IPS DF 19.7 (cell line): ENCODE measurements at regions not wholly inside any gene's neighbourhood (a gene's known extent, or its start where the extent isn't known, plus 50 kb on each side); places are given as distances from the start of the nearest gene placed in this dataset.
"Not testable (repeated sequence)": the region's sequence is repeated elsewhere in the genome, so short reads cannot be mapped to it uniquely, and the experiment has no call there.

Experiments used
- DNase-seq: peaks from one replicate; pipeline ENCODE4 v3.0.0-alpha.2; 2013; ENCODE audit warnings: low read depth, low spot score

GRCh38 chr5:127213231-127213630, 77.4 kb upstream of the MEGF10 start:
- DNase-seq = no peak

GRCh38 chr5:127216143-127216542, 74.5 kb upstream of the MEGF10 start:
- DNase-seq = no peak

- no peak for DNase-seq
These were observed 73.5 kb upstream of the MEGF10 start for GRCh38 chr5:127216898-127217675.

GRCh38 chr5:127221936-127222335, 68.7 kb upstream of the MEGF10 start:
- not testable (repeated sequence) for DNase-seq

GRCh38 chr5:127222571-127223156, 67.9 kb upstream of the MEGF10 start:
- not testable (repeated sequence) for DNase-seq

GRCh38 chr5:127223256-127223974, 67.2 kb upstream of the MEGF10 start:
- DNase-seq = no peak

GRCh38 chr5:127227881-127228280, 62.7 kb upstream of the MEGF10 start:
- DNase-seq = no peak

- DNase-seq = peak; percentile 9
These were observed 61.9 kb upstream of the MEGF10 start for GRCh38 chr5:127228540-127229184.

GRCh38 chr5:127229185-127229889, 61.3 kb upstream of the MEGF10 start:
- DNase-seq = peak; percentile 7

- DNase-seq = no peak
These were observed 59.5 kb upstream of the MEGF10 start for GRCh38 chr5:127231118-127231517.

GRCh38 chr5:127233590-127233989, 57.0 kb upstream of the MEGF10 start:
- DNase-seq = no peak

GRCh38 chr5:127235136-127235535, 55.5 kb upstream of the MEGF10 start:
- no peak for DNase-seq

GRCh38 chr5:127236254-127236653, 54.3 kb upstream of the MEGF10 start:
- DNase-seq = no peak
